HCT116 (cell line): ENCODE measurements at regions not wholly inside any gene's neighbourhood (a gene's known extent, or its start where the extent isn't known, plus 50 kb on each side); places are given as distances from the start of the nearest gene placed in this dataset.

Experiments
- ATAC-seq: fragments of 200-7000 bp; cut with Tn5 transposase; 2 replicates; pipeline ENCODE4 v1.9.1; 2020; ENCODE audit warnings: mild to moderate bottlenecking, moderate library complexity
- BruUV-seq: library from RNA; stranded (reverse); fragments of 400-500 nt; replicated peaks from 2 replicates; lab custom pipeline; 2021; lab: Mats Ljungman, UMichigan
- CTCF ChIA-PET: fragments of 300-600 bp; sonication (Branson Sonifier 250); formaldehyde crosslinking; loops from one replicate; lab custom pipeline; 2021; ENCODE audit warnings: antibody characterized with exemption; lab: Charles Lee
- POLR2A ChIA-PET: fragments of 300-600, 350-600 bp; sonication (Branson Sonifier 250); formaldehyde crosslinking; loops from one replicate; lab custom pipeline; 2021; ENCODE audit warnings: antibody characterized with exemption; lab: Charles Lee
- RAD21 ChIA-PET, 2 experiments: fragments of 300-600 bp; sonication (Branson Sonifier 250); formaldehyde crosslinking; loops; one replicate each; lab custom pipeline; 2023; ENCODE audit warnings: low total read pairs in 2 of 2; ENCODE audit not compliant: uncharacterized antibody in 2 of 2, unreplicated experiment in 2 of 2, low non-redundant PET in 1 of 2; lab: Charles Lee
- DNase-seq: peaks from one replicate; pipeline ENCODE4 v3.0.0-alpha.2; 2010; ENCODE audit warnings: low read depth, low spot score
- H2AFZ ChIP-seq: fragments of 200-600 bp; shearing (Covaris generic), sonication (generic); 2 replicates; pipeline ENCODE4 v1.6.1; 2017; ENCODE audit warnings: low read depth, mixed run types, mixed read lengths, antibody characterized with exemption, low read length; ENCODE audit not compliant: poor library complexity, severe bottlenecking
- H3K27ac ChIP-seq: 2 replicates; pipeline ENCODE4 v1.5.1; 2012; ENCODE audit warnings: low read depth, low read length
- H3K27me3 ChIP-seq: fragments of 200-600 bp; sonication (generic); 2 replicates; pipeline ENCODE4 v1.6.1; 2016; ENCODE audit warnings: mixed run types, low read length, mixed read lengths; ENCODE audit not compliant: insufficient read depth
- H3K36me3 ChIP-seq, 2 experiments: fragments of 200-500 bp in 1 of 2; fragments of 200-600 bp in 1 of 2; sonication (Bioruptor generic) in 1 of 2; sonication (generic) in 1 of 2; 2 replicates each; pipeline versions ENCODE4 v1.5.1 to v1.6.1; 2014 to 2016; ENCODE audit warnings: low read length in 2 of 2, inconsistent platforms in 1 of 2, mixed read lengths in 1 of 2, mixed run types in 1 of 2; ENCODE audit not compliant: insufficient read depth in 2 of 2, control insufficient read depth in 1 of 2
- H3K4me1 ChIP-seq, 2 experiments: fragments of 200-600 bp in 1 of 2; sonication (generic) in 1 of 2; 2 replicates each; pipeline versions ENCODE4 v1.5.1 to v1.6.1; 2012 to 2017; ENCODE audit warnings: low read length in 2 of 2, inconsistent platforms in 1 of 2, mild to moderate bottlenecking in 1 of 2, mixed read lengths in 1 of 2, mixed run types in 1 of 2, moderate library complexity in 1 of 2; ENCODE audit not compliant: insufficient read depth in 2 of 2, control insufficient read depth in 1 of 2
- H3K4me2 ChIP-seq: fragments of 200-600 bp; sonication (generic); 2 replicates; pipeline ENCODE4 v1.6.1; 2017; ENCODE audit warnings: mixed run types, low read length, mixed read lengths
- H3K4me3 ChIP-seq, 2 experiments: fragments of 200-600 bp in 1 of 2; sonication (generic) in 1 of 2; replicated peaks in 1 of 2; 2 replicates each; pipeline ENCODE4 v1.5.1; 2011 to 2016; ENCODE audit warnings: low read length in 2 of 2, control low read depth in 1 of 2, low read depth in 1 of 2, mild to moderate bottlenecking in 1 of 2, mixed read lengths in 1 of 2, mixed run types in 1 of 2
- H3K79me2 ChIP-seq: fragments of 200-600 bp; sonication (generic); 2 replicates; pipeline ENCODE4 v1.6.1; 2017; ENCODE audit warnings: mild to moderate bottlenecking, mixed run types, low read length, moderate library complexity, mixed read lengths; ENCODE audit not compliant: insufficient read depth
- H3K9ac ChIP-seq: fragments of 200-600 bp; sonication (generic); 2 replicates; pipeline ENCODE4 v1.6.1; 2016; ENCODE audit warnings: low read length, mixed read lengths
- H3K9me2 ChIP-seq: fragments of 200-600 bp; sonication (generic), shearing (Covaris generic); 2 replicates; pipeline ENCODE4 v1.6.1; 2017; ENCODE audit warnings: mixed run types, mild to moderate bottlenecking, moderate library complexity; ENCODE audit not compliant: insufficient read depth
- H3K9me3 ChIP-seq, 2 experiments: fragments of 200-500 bp in 1 of 2; fragments of 200-600 bp in 1 of 2; sonication (Bioruptor generic) in 1 of 2; sonication (generic) in 1 of 2; 2 replicates each; pipeline ENCODE4 v1.6.1; 2014 to 2017; ENCODE audit warnings: low read length in 2 of 2, mixed read lengths in 2 of 2, inconsistent platforms in 1 of 2, low read depth in 1 of 2, mild to moderate bottlenecking in 1 of 2, mixed run types in 1 of 2, moderate library complexity in 1 of 2; ENCODE audit not compliant: control insufficient read depth in 1 of 2, insufficient read depth in 1 of 2
- H4K20me1 ChIP-seq: fragments of 200-600 bp; sonication (generic), shearing (Covaris generic); 2 replicates; pipeline ENCODE4 v1.6.1; 2017; ENCODE audit warnings: mixed run types, mild to moderate bottlenecking, moderate library complexity; ENCODE audit not compliant: insufficient read depth
- CBX3 ChIP-seq: IDR thresholded peaks from 2 replicates; pipeline ENCODE4 v1.6.1; 2012; ENCODE audit warnings: low read depth
- CEBPB ChIP-seq: IDR thresholded peaks from 2 replicates; pipeline ENCODE4 v1.6.1; 2012; ENCODE audit warnings: low read depth
- EGR1 ChIP-seq: IDR thresholded peaks from 2 replicates; pipeline ENCODE4 v1.6.1; 2012; ENCODE audit warnings: low read depth
- ELF1 ChIP-seq: IDR thresholded peaks from 2 replicates; pipeline ENCODE4 v1.6.1; 2012; ENCODE audit warnings: low read depth, borderline replicate concordance
- EZH2 ChIP-seq: fragments of 200-600 bp; sonication (generic); IDR thresholded peaks from 2 replicates; pipeline ENCODE4 v1.6.1; 2017; ENCODE audit warnings: antibody characterized with exemption, mixed run types
- EZH2phosphoT487 ChIP-seq: fragments of 200-600 bp; IDR thresholded peaks from 2 replicates; pipeline ENCODE4 v1.6.1; 2018; ENCODE audit warnings: antibody characterized with exemption, borderline replicate concordance
- POLR2A ChIP-seq: IDR thresholded peaks from 2 replicates; pipeline ENCODE4 v1.7.0; 2011; ENCODE audit warnings: borderline replicate concordance; ENCODE audit not compliant: insufficient read depth, insufficient read length; ENCODE audit errors: extremely low read depth
- POLR2AphosphoS5 ChIP-seq: IDR thresholded peaks from 2 replicates; pipeline ENCODE4 v1.6.1; 2011; ENCODE audit warnings: mild to moderate bottlenecking, low read depth, low read length, moderate library complexity
- RAD21 ChIP-seq: IDR thresholded peaks from 2 replicates; pipeline ENCODE4 v1.6.1; 2012; ENCODE audit warnings: low read depth, mild to moderate bottlenecking
- SIN3A ChIP-seq: IDR thresholded peaks from 2 replicates; pipeline ENCODE4 v1.6.1; 2012; ENCODE audit warnings: low read depth
- SP1 ChIP-seq: IDR thresholded peaks from 2 replicates; pipeline ENCODE4 v1.6.1; 2012; ENCODE audit warnings: low read depth
- SRF ChIP-seq: IDR thresholded peaks from 2 replicates; pipeline ENCODE4 v1.6.1; 2012; ENCODE audit warnings: low read depth
- YY1 ChIP-seq: IDR thresholded peaks from 2 replicates; pipeline ENCODE4 v1.6.1; 2011; ENCODE audit warnings: low read length, low read depth, moderate library complexity, mild to moderate bottlenecking; ENCODE audit not compliant: insufficient replicate concordance; ENCODE audit errors: extremely low read depth
- ZFX ChIP-seq: fragments of 450-650 bp; IDR thresholded peaks from 2 replicates; pipeline ENCODE4 v1.6.1; 2017
- ZNF274 ChIP-seq: fragments of 200-500 bp; sonication (Bioruptor generic); IDR thresholded peaks from 2 replicates; pipeline ENCODE4 v1.6.1; 2014; ENCODE audit warnings: mild to moderate bottlenecking, low read depth, low read length, inconsistent platforms
- intact Hi-C: fragments of 100-400 bp; cut with micrococcal nuclease; formaldehyde crosslinking; loops from 2 replicates; pipeline ENCODE4 v1.10.0; 2022
- TF ChIP-seq, protein P1 (sequence below): IDR thresholded peaks from 2 replicates; pipeline ENCODE4 v1.6.1; 2012
- TF ChIP-seq, protein P2 (sequence below): IDR thresholded peaks from 2 replicates; pipeline ENCODE4 v1.6.1; 2012
- TF ChIP-seq, protein P3 (sequence below), 3 experiments: fragments of 200-600 bp in 1 of 3; sonication (generic) in 1 of 3; IDR thresholded peaks in 2 of 3; conservative IDR thresholded peaks in 1 of 3; 2 replicates each; pipeline ENCODE4 v1.5.1; 2012 to 2017; ENCODE audit warnings: low read depth in 2 of 3, low read length in 2 of 3, antibody characterized with exemption in 1 of 3, borderline replicate concordance in 1 of 3, control low read depth in 1 of 3, mild to moderate bottlenecking in 1 of 3, mixed read lengths in 1 of 3, mixed run types in 1 of 3, moderate library complexity in 1 of 3; ENCODE audit not compliant: insufficient read depth in 1 of 3
- TF ChIP-seq, protein P4 (sequence below): IDR thresholded peaks from 2 replicates; pipeline ENCODE4 v1.6.1; 2012; ENCODE audit warnings: low read depth
- TF ChIP-seq, protein P5 (sequence below): IDR thresholded peaks from 2 replicates; pipeline ENCODE4 v1.6.1; 2011; ENCODE audit warnings: mild to moderate bottlenecking, low read length, moderate library complexity; ENCODE audit not compliant: insufficient replicate concordance; ENCODE audit errors: extremely low read depth

DNA sequence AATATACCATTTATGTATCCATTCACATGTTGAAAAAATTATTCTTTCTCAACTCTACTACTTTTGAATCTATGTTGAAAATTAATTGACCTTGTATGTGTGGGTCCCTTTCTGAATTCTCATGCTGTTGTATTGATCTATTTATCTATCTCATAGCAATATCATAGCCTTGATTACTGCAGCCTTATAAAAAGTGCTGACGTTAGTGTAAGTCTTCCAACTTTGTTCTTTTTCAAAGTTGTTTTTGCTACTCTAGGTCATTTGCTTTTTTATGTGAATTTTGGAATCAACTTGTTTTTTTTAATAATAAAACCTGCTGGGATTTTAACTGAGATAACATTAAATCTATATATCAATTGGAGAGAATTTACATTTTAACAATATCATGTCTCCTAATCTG lies 52.2 kb upstream of the PAX3 start:
- BruUV-seq, result no TSS peak
- DNase-seq (no peak), ATAC-seq (no peak)
- Histone ChIP-seq H3K27me3 (no peaks in the 10 kb centered on the region), H3K9me3 (no peaks in the 10 kb centered on the region), H2AFZ (no peak overlapping the region), H3K4me1 (no peaks in the 10 kb centered on the region), H3K4me2 (no peak overlapping the region), H3K36me3 (no peaks in the 10 kb centered on the region), H3K4me3 (no peak overlapping the region), H3K79me2 (no peaks in the 10 kb centered on the region), H4K20me1 (no peaks in the 10 kb centered on the region), H3K9ac (no peak overlapping the region), H3K9me2 (no peaks in the 10 kb centered on the region), H3K27ac (no peak overlapping the region)
- ChIA-PET CTCF (no interaction called here), RAD21 (no interaction called here), POLR2A (no interaction called here)
- TF ChIP-seq SP1 (no peak), ZNF274 (no peak), POLR2AphosphoS5 (no peak), ELF1 (no peak), EZH2phosphoT487 (no peak), CBX3 (no peak), YY1 (no peak), EZH2 (no peak), SRF (no peak), EGR1 (no peak), POLR2A (no peak), SIN3A (no peak), RAD21 (no peak), CEBPB (no peak), ZFX (no peak)
- TF ChIP-seq, protein P1, sequence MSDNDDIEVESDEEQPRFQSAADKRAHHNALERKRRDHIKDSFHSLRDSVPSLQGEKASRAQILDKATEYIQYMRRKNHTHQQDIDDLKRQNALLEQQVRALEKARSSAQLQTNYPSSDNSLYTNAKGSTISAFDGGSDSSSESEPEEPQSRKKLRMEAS, result no peak
- TF ChIP-seq, protein P2, sequence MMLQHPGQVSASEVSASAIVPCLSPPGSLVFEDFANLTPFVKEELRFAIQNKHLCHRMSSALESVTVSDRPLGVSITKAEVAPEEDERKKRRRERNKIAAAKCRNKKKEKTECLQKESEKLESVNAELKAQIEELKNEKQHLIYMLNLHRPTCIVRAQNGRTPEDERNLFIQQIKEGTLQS, result no peak
- TF ChIP-seq, protein P3, sequence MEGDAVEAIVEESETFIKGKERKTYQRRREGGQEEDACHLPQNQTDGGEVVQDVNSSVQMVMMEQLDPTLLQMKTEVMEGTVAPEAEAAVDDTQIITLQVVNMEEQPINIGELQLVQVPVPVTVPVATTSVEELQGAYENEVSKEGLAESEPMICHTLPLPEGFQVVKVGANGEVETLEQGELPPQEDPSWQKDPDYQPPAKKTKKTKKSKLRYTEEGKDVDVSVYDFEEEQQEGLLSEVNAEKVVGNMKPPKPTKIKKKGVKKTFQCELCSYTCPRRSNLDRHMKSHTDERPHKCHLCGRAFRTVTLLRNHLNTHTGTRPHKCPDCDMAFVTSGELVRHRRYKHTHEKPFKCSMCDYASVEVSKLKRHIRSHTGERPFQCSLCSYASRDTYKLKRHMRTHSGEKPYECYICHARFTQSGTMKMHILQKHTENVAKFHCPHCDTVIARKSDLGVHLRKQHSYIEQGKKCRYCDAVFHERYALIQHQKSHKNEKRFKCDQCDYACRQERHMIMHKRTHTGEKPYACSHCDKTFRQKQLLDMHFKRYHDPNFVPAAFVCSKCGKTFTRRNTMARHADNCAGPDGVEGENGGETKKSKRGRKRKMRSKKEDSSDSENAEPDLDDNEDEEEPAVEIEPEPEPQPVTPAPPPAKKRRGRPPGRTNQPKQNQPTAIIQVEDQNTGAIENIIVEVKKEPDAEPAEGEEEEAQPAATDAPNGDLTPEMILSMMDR (IDR thresholded peaks at IDR 0.05 in 2 of 3, conservative IDR thresholded peaks at IDR 0.05 in 1 of 3; ENCODE audit: borderline replicate concordance in 1 of 3, insufficient read depth in 1 of 3, low read depth in 2 of 3, low read length in 2 of 3), result no peak
- TF ChIP-seq, protein P4, sequence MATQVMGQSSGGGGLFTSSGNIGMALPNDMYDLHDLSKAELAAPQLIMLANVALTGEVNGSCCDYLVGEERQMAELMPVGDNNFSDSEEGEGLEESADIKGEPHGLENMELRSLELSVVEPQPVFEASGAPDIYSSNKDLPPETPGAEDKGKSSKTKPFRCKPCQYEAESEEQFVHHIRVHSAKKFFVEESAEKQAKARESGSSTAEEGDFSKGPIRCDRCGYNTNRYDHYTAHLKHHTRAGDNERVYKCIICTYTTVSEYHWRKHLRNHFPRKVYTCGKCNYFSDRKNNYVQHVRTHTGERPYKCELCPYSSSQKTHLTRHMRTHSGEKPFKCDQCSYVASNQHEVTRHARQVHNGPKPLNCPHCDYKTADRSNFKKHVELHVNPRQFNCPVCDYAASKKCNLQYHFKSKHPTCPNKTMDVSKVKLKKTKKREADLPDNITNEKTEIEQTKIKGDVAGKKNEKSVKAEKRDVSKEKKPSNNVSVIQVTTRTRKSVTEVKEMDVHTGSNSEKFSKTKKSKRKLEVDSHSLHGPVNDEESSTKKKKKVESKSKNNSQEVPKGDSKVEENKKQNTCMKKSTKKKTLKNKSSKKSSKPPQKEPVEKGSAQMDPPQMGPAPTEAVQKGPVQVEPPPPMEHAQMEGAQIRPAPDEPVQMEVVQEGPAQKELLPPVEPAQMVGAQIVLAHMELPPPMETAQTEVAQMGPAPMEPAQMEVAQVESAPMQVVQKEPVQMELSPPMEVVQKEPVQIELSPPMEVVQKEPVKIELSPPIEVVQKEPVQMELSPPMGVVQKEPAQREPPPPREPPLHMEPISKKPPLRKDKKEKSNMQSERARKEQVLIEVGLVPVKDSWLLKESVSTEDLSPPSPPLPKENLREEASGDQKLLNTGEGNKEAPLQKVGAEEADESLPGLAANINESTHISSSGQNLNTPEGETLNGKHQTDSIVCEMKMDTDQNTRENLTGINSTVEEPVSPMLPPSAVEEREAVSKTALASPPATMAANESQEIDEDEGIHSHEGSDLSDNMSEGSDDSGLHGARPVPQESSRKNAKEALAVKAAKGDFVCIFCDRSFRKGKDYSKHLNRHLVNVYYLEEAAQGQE, result no peak
- TF ChIP-seq, protein P5, sequence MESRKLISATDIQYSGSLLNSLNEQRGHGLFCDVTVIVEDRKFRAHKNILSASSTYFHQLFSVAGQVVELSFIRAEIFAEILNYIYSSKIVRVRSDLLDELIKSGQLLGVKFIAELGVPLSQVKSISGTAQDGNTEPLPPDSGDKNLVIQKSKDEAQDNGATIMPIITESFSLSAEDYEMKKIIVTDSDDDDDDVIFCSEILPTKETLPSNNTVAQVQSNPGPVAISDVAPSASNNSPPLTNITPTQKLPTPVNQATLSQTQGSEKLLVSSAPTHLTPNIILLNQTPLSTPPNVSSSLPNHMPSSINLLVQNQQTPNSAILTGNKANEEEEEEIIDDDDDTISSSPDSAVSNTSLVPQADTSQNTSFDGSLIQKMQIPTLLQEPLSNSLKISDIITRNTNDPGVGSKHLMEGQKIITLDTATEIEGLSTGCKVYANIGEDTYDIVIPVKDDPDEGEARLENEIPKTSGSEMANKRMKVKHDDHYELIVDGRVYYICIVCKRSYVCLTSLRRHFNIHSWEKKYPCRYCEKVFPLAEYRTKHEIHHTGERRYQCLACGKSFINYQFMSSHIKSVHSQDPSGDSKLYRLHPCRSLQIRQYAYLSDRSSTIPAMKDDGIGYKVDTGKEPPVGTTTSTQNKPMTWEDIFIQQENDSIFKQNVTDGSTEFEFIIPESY, result no peak
- intact Hi-C loops, result no loop called here
